ENCODE measurements at regions not wholly inside any gene's neighbourhood (a gene's known extent, or its start where the extent isn't known, plus 50 kb on each side); places are given as distances from the start of the nearest gene placed in this dataset.
"Not testable (repeated sequence)": the region's sequence is repeated elsewhere in the genome, so short reads cannot be mapped to it uniquely, and the experiment has no call there.

DNA sequence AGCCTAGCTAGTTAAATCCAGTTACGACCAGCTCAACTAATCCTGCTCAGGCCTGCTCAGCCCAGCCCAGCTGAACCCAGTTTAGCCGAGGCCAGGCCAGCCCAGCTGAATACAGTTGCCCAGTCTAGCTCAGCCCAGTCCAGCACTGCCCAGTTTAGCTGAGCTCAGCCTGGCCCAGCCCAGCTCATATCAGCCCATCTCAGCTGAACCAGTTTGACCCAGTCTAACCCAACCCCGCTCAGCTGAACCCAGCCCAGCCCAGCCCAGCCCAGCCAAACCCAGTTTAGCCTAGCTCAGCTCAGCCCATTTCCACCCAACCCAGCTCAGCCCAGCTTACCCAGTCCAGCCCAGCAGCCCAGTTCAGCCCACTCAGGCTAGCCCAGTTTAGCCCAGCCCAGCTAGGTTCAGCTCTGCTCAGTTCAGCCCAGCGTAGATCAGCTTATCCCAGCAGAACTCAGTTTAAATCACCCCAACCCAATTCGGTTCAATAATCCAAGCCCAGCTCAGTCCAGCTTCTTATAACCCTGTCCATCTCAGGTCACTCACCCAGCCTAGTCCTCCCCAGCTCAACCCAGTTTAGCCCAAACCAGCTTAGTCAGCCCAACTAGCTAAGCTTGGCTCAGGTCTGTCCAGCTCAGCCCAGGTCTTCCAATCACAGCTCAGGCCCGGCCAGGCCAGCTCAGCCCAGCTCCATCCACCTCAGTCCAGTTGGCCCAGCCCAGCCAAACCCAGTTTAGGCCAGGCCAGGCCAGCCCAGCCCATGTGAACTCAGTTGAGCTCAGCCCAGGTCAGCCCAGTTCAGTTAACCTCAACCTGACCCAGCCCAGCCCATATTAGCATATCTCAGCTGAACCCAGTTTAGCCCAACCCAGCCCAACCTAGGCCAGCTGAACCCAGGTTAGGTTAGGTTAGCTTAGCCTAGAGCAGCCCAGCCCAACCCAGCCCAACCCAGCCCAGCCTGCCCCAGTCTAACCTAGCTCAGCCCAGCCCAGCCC lies 76.7 kb downstream of the TMEM121 start:
- Mint-ChIP-seq H3K27me3 (ENCODE audit: insufficient read depth, unreplicated experiment) (no peaks in the 10 kb centered on the region), H3K27ac (ENCODE audit: unreplicated experiment) (no peak overlapping the region), H3K4me1 (ENCODE audit: low read depth, unreplicated experiment) (no peaks in the 10 kb centered on the region), H3K9me3 (ENCODE audit: unreplicated experiment) (no peaks in the 10 kb centered on the region), H3K36me3 (ENCODE audit: insufficient read depth, unreplicated experiment) (no peaks in the 10 kb centered on the region), H3K4me3 (ENCODE audit: unreplicated experiment) (no peak overlapping the region)
- Histone ChIP-seq H3K4me1 (no peaks in the 10 kb centered on the region), H3K9me3 (no peaks in the 10 kb centered on the region), H3K4me3 (ENCODE audit: low read depth, low read length) (no peak overlapping the region), H3K36me3 (ENCODE audit: control insufficient read depth, insufficient read depth, low read length) (no peaks in the 10 kb centered on the region), H3K27me3 (replicated peaks; ENCODE audit: control insufficient read depth, insufficient read depth, low read length) (no peaks in the 10 kb centered on the region)
- POLR2A ChIA-PET: interaction anchor here (0.9 kb wide), 1 partner anchor 302 kb away, joined by 3 read pairs; the partner anchor contains the start of gene BRF1
- no TSS peak for BruUV-seq (replicated peaks)
- CTCF ChIA-PET: interaction anchor here (0.5 kb wide), 1 partner anchor 44 kb away, joined by 4 read pairs; no protein-coding TSS in a partner anchor
- intact Hi-C loops (cut with micrococcal nuclease; ENCODE audit: unreplicated experiment): no loop called here
- TF ChIP-seq, protein P1, sequence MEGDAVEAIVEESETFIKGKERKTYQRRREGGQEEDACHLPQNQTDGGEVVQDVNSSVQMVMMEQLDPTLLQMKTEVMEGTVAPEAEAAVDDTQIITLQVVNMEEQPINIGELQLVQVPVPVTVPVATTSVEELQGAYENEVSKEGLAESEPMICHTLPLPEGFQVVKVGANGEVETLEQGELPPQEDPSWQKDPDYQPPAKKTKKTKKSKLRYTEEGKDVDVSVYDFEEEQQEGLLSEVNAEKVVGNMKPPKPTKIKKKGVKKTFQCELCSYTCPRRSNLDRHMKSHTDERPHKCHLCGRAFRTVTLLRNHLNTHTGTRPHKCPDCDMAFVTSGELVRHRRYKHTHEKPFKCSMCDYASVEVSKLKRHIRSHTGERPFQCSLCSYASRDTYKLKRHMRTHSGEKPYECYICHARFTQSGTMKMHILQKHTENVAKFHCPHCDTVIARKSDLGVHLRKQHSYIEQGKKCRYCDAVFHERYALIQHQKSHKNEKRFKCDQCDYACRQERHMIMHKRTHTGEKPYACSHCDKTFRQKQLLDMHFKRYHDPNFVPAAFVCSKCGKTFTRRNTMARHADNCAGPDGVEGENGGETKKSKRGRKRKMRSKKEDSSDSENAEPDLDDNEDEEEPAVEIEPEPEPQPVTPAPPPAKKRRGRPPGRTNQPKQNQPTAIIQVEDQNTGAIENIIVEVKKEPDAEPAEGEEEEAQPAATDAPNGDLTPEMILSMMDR (IDR thresholded peaks at IDR 0.05; ENCODE audit: insufficient read depth in 1 of 2, low read depth in 1 of 2, low read length in 1 of 2, severe bottlenecking in 1 of 2, unreplicated experiment in 1 of 2): no peak
- no peak for DNase-seq

DNA sequence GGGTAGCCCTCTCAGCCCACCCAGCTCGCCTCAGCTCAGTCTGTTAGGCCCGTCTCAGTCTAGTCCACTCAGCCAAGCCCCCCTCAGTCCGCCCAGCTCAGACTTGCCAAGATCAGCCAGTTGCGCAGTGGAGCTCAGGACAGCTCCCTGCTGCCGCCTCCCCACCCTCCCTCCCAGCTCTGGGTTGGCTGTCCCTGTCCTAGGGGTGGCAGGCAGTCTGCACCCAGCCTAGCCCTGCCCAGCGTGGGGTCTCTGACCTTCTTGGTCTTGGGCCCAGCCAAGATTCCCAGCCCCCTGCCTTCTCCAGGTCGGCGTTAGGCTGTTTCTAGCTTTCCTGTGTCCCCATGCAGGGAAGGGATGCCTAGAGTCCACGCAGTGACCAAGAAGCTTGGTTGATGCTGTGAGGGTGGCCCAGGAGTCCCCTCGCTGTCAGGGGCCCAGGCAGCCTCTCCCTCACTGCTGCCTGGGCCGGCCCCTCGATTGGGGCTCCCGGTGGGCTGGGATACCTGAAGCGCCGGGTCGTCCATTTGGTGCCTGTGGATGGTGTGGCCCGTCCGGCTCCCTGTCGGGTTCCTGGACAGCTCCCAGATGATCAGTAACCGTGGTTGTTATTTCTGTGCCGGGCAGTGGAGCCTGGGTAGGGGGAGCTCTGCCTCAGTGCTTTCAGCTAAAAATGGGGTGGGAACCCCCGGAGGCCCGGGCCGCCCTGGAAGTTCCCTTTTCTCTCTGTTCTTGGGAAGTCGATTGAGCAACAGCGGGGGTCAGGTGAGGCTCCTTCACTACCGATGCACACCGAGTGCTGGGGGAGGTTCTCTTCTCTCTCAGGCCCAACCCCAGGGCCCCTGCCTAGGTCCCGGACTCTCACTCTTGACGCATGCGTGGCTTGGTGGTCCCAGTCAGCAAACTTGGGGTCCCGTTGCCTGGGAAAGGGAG lies 78.4 kb downstream of the TMEM121 start:
- H3K4me3 ChIP-seq (ENCODE audit: low read depth, low read length); H3K36me3 ChIP-seq (ENCODE audit: control insufficient read depth, insufficient read depth, low read length); POLR2A ChIA-PET; H3K27me3 ChIP-seq (replicated peaks; ENCODE audit: control insufficient read depth, insufficient read depth, low read length); H3K4me1 Mint-ChIP-seq (ENCODE audit: low read depth, unreplicated experiment); H3K27me3 Mint-ChIP-seq (ENCODE audit: insufficient read depth, unreplicated experiment); H3K4me1 ChIP-seq; H3K9me3 ChIP-seq; BruUV-seq (replicated peaks); H3K9me3 Mint-ChIP-seq (ENCODE audit: unreplicated experiment); CTCF ChIA-PET; H3K36me3 Mint-ChIP-seq (ENCODE audit: insufficient read depth, unreplicated experiment); H3K27ac Mint-ChIP-seq (ENCODE audit: unreplicated experiment); H3K4me3 Mint-ChIP-seq (ENCODE audit: unreplicated experiment); DNase-seq; intact Hi-C loops (cut with micrococcal nuclease; ENCODE audit: unreplicated experiment): not testable (repeated sequence)

DNA sequence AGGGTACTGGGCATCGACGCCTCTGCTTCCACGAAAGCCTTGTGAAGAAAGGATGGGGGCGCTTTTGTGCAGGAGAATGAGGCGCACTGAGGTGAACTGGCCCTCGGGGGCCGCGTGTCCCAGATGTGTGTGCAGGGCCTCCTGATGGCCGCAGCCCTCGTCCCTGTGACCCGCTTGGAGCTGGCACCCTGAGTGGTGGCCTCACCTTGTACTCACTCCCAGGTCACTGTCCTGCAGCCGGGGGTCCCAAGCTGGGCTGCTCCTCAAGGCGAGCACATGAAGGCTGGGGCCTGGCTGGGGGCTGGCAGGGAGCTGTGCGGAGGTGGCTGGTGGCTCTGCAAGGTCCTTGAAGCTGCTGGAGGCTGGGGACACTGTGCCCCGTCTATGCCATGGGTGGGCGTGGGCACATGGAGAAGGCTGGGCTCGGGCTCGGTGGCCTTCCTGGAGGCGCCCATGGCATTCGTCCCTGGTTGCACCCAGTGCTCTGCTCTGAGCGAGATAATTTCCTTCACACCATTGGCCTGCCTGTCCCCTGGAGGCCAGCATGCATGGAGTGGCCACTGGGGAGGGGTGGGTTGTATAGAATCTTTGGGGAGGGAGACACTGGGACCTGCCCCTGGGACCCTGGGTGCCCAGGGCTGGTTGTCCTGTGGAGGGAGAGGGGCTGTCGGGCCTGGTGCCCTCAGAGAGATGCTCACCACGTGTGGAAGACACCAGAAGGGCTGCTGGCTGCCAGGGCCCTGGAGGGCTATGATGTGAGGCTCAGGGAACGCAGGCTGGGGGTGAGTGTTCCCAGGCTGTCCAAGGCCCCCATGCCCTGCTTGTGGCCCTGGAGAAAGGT lies 79.3 kb downstream of the TMEM121 start:
- H3K4me1 ChIP-seq: no peaks in the 10 kb centered on the region
- Mint-ChIP-seq H3K4me1 (ENCODE audit: low read depth, unreplicated experiment) (no peaks in the 10 kb centered on the region), H3K27ac (ENCODE audit: unreplicated experiment) (no peak overlapping the region), H3K9me3 (ENCODE audit: unreplicated experiment) (no peaks in the 10 kb centered on the region), H3K27me3 (ENCODE audit: insufficient read depth, unreplicated experiment) (no peaks in the 10 kb centered on the region), H3K4me3 (ENCODE audit: unreplicated experiment) (no peak overlapping the region), H3K36me3 (ENCODE audit: insufficient read depth, unreplicated experiment) (no peaks in the 10 kb centered on the region)
- TF ChIP-seq, protein P1 (IDR thresholded peaks at IDR 0.05; ENCODE audit: insufficient read depth in 1 of 2, low read depth in 1 of 2, low read length in 1 of 2, severe bottlenecking in 1 of 2, unreplicated experiment in 1 of 2): no peak
- intact Hi-C loops (cut with micrococcal nuclease; ENCODE audit: unreplicated experiment): no loop called here
- ChIA-PET POLR2A (no interaction called here), CTCF (no interaction called here)
- no peaks in the 10 kb centered on the region for H3K27me3 ChIP-seq (replicated peaks; ENCODE audit: control insufficient read depth, insufficient read depth, low read length)
- no peaks in the 10 kb centered on the region for H3K36me3 ChIP-seq (ENCODE audit: control insufficient read depth, insufficient read depth, low read length)
- DNase-seq: no peak
- no peaks in the 10 kb centered on the region for H3K9me3 ChIP-seq
- BruUV-seq (replicated peaks): no TSS peak
- no peak overlapping the region for H3K4me3 ChIP-seq (ENCODE audit: low read depth, low read length)

DNA sequence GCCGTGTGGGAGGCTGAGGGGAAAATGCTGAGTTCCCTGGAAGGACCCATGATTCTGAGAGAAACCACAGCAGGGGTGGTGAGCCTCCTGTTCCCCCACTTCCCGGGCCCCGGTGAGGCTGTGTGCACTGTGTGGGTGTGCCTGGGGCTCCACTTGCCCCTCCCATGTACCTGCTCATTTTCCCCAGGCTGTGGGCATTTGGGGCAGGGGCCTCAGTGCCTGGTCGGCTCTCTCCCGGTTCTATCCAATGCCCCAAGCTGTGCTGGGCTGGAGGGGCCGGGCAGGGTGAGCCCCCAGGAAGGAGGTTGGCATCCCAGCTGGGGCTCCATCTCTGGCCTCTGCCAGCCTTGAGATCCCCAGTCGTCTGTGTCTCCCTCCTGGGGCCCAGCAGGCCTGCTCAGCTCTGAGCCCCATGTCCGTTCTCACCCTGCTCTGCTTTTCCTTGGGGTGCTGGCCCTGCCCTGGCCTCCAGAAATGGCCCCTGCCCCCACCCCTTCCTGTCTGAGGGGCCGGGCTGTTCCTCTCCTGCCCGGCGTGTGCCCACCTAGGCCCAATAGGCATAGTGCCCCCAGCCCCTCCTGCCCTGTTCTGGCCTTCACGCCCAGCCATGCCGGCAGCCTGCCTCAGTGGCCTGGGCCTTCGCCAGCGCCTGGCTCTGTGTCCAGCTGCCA lies 80.1 kb downstream of the TMEM121 start:
- not testable (repeated sequence) for H3K9me3 Mint-ChIP-seq (ENCODE audit: unreplicated experiment)

More for the DNA sequence above, 80.1 kb downstream of the TMEM121 start:
- H3K9me3 ChIP-seq; POLR2A ChIA-PET; H3K4me3 Mint-ChIP-seq (ENCODE audit: unreplicated experiment); H3K27ac Mint-ChIP-seq (ENCODE audit: unreplicated experiment); H3K36me3 ChIP-seq (ENCODE audit: control insufficient read depth, insufficient read depth, low read length); H3K4me1 ChIP-seq; intact Hi-C loops (cut with micrococcal nuclease; ENCODE audit: unreplicated experiment); BruUV-seq (replicated peaks); H3K36me3 Mint-ChIP-seq (ENCODE audit: insufficient read depth, unreplicated experiment); H3K4me1 Mint-ChIP-seq (ENCODE audit: low read depth, unreplicated experiment); DNase-seq; H3K27me3 Mint-ChIP-seq (ENCODE audit: insufficient read depth, unreplicated experiment); CTCF ChIA-PET; H3K4me3 ChIP-seq (ENCODE audit: low read depth, low read length); H3K27me3 ChIP-seq (replicated peaks; ENCODE audit: control insufficient read depth, insufficient read depth, low read length): not testable (repeated sequence)
